ENCODE measurements at regions not wholly inside any gene's neighbourhood (a gene's known extent, or its start where the extent isn't known, plus 50 kb on each side); places are given as distances from the start of the nearest gene placed in this dataset.

GRCh38 chrX:94908648-94909047 lies 1234.6 kb downstream of the FAM133A start:
- no peaks in the 10 kb centered on the region for H3K4me1 Mint-ChIP-seq (ENCODE audit: low read depth, unreplicated experiment)

DNA sequence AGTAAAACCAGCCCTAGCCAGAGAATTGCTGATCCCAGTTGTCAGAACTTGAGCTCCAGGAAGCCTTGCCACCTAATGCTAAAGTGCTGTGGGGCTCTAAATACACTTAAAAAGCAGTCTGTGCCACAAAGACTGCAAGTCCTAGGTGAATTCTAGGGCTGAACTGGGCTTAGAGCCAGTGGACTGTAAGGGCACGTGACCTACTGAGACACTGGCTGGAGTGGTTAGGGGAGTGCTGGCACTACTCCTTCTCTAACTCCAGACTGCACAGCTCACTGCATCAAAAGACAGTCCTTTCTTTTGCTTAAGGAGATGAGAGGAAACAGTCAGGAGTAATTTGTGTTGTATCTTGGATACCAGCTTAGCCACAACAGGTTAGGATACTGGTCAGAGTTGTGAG lies 1240.2 kb downstream of the FAM133A start:
- H3K4me1 ChIP-seq (ENCODE audit: insufficient read depth, low read length) = no peaks in the 10 kb centered on the region
- TF ChIP-seq CTCF (IDR thresholded peaks at IDR 0.05; ENCODE audit: insufficient read depth, low read depth, low read length) = no peak
- TF ChIP-seq EZH2 (IDR thresholded peaks at IDR 0.05; ENCODE audit: insufficient read depth, low read length) = no peak
- no peak overlapping the region for H3K4me3 ChIP-seq (ENCODE audit: insufficient read depth, low read depth, low read length)
- Mint-ChIP-seq H3K27me3 (ENCODE audit: low read depth, unreplicated experiment) (no peaks in the 10 kb centered on the region), H3K4me1 (ENCODE audit: low read depth, unreplicated experiment) (no peaks in the 10 kb centered on the region), H3K27ac (ENCODE audit: unreplicated experiment) (no peak overlapping the region), H3K36me3 (ENCODE audit: low read depth, unreplicated experiment) (no peaks in the 10 kb centered on the region), H3K4me3 (ENCODE audit: unreplicated experiment) (no peak overlapping the region), H3K9me3 (ENCODE audit: unreplicated experiment) (peaks cover 1% of the 10 kb centered on the region)
- H4K20me1 ChIP-seq (ENCODE audit: insufficient read depth, low read length) = no peaks in the 10 kb centered on the region
- no peak overlapping the region for H3K4me2 ChIP-seq (ENCODE audit: low read length)
- FAIRE-seq (peak; percentile 32), DNase-seq (ENCODE audit: low read depth) (no peak)
- H3K27ac ChIP-seq (ENCODE audit: low read depth, low read length) = no peak overlapping the region
- H3K9ac ChIP-seq (ENCODE audit: low read length) = no peak overlapping the region
- H3K79me2 ChIP-seq (ENCODE audit: insufficient read depth, low read length) = no peaks in the 10 kb centered on the region
- no peaks in the 10 kb centered on the region for H3K27me3 ChIP-seq (ENCODE audit: insufficient read depth, low read length)
- H3K9me3 ChIP-seq (ENCODE audit: insufficient read depth, low read depth, low read length) = no peaks in the 10 kb centered on the region
- no peak overlapping the region for H2AFZ ChIP-seq (ENCODE audit: low read depth, low read length)
- H3K36me3 ChIP-seq (ENCODE audit: insufficient read depth, low read length) = no peaks in the 10 kb centered on the region

More at GRCh38 chrX:94908648-94909047, 1234.6 kb downstream of the FAM133A start:
- Mint-ChIP-seq H3K27ac (ENCODE audit: unreplicated experiment) (no peak overlapping the region), H3K9me3 (ENCODE audit: unreplicated experiment) (no peaks in the 10 kb centered on the region), H3K36me3 (ENCODE audit: low read depth, unreplicated experiment) (no peaks in the 10 kb centered on the region), H3K4me3 (ENCODE audit: unreplicated experiment) (no peak overlapping the region), H3K27me3 (ENCODE audit: low read depth, unreplicated experiment) (no peaks in the 10 kb centered on the region)
- H4K20me1 ChIP-seq (ENCODE audit: insufficient read depth, low read length) = no peaks in the 10 kb centered on the region
- FAIRE-seq (no peak), DNase-seq (ENCODE audit: low read depth) (no peak)
- H3K9ac ChIP-seq (ENCODE audit: low read length) = no peak overlapping the region
- H2AFZ ChIP-seq (ENCODE audit: low read depth, low read length) = no peak overlapping the region
- no peak overlapping the region for H3K27ac ChIP-seq (ENCODE audit: low read depth, low read length)
- H3K9me3 ChIP-seq (ENCODE audit: insufficient read depth, low read depth, low read length) = no peaks in the 10 kb centered on the region
- no peaks in the 10 kb centered on the region for H3K36me3 ChIP-seq (ENCODE audit: insufficient read depth, low read length)
- no peaks in the 10 kb centered on the region for H3K27me3 ChIP-seq (ENCODE audit: insufficient read depth, low read length)
- H3K79me2 ChIP-seq (ENCODE audit: insufficient read depth, low read length) = no peaks in the 10 kb centered on the region
- H3K4me2 ChIP-seq (ENCODE audit: low read length) = no peak overlapping the region
- no peak for TF ChIP-seq CTCF (IDR thresholded peaks at IDR 0.05; ENCODE audit: insufficient read depth, low read depth, low read length)
- no peak for TF ChIP-seq EZH2 (IDR thresholded peaks at IDR 0.05; ENCODE audit: insufficient read depth, low read length)
- H3K4me1 ChIP-seq (ENCODE audit: insufficient read depth, low read length) = no peaks in the 10 kb centered on the region
- no peak overlapping the region for H3K4me3 ChIP-seq (ENCODE audit: insufficient read depth, low read depth, low read length)

- Mint-ChIP-seq H3K4me3 (ENCODE audit: unreplicated experiment) (no peak overlapping the region), H3K36me3 (ENCODE audit: low read depth, unreplicated experiment) (no peaks in the 10 kb centered on the region), H3K27me3 (ENCODE audit: low read depth, unreplicated experiment) (no peaks in the 10 kb centered on the region), H3K9me3 (ENCODE audit: unreplicated experiment) (no peaks in the 10 kb centered on the region), H3K4me1 (ENCODE audit: low read depth, unreplicated experiment) (peaks cover 11% of the 10 kb centered on the region), H3K27ac (ENCODE audit: unreplicated experiment) (peak overlapping the region; percentile 66)
- H3K79me2 ChIP-seq (ENCODE audit: insufficient read depth, low read length) = no peaks in the 10 kb centered on the region
- no peak overlapping the region for H3K4me2 ChIP-seq (ENCODE audit: low read length)
- no peak overlapping the region for H3K4me3 ChIP-seq (ENCODE audit: insufficient read depth, low read depth, low read length)
- H3K36me3 ChIP-seq (ENCODE audit: insufficient read depth, low read length) = no peaks in the 10 kb centered on the region
- no peak for DNase-seq (ENCODE audit: low read depth)
- H3K9me3 ChIP-seq (ENCODE audit: insufficient read depth, low read depth, low read length) = no peaks in the 10 kb centered on the region
- H4K20me1 ChIP-seq (ENCODE audit: insufficient read depth, low read length) = no peaks in the 10 kb centered on the region
- no peak overlapping the region for H3K9ac ChIP-seq (ENCODE audit: low read length)
- TF ChIP-seq EZH2 (IDR thresholded peaks at IDR 0.05; ENCODE audit: insufficient read depth, low read length) (no peak), CTCF (IDR thresholded peaks at IDR 0.05; ENCODE audit: insufficient read depth, low read depth, low read length) (no peak)
- H3K27me3 ChIP-seq (ENCODE audit: insufficient read depth, low read length) = no peaks in the 10 kb centered on the region
- no peak overlapping the region for H2AFZ ChIP-seq (ENCODE audit: low read depth, low read length)
- no peak overlapping the region for H3K27ac ChIP-seq (ENCODE audit: low read depth, low read length)
- no peak for FAIRE-seq
- H3K4me1 ChIP-seq (ENCODE audit: insufficient read depth, low read length) = no peaks in the 10 kb centered on the region
Observed at GRCh38 chrX:94932278-94932965, 1258.4 kb downstream of the FAM133A start.

Data from astrocyte (in vitro differentiated cells and primary cell).